B cell (primary cell): ENCODE measurements at regions not wholly inside any gene's neighbourhood (a gene's known extent, or its start where the extent isn't known, plus 50 kb on each side); places are given as distances from the start of the nearest gene placed in this dataset.

ENCODE experiments used
- ATAC-seq: fragments of 200-7000 bp; cut with Tn5 transposase; one replicate; pipeline ENCODE4 v1.10.0; 2021; ENCODE audit warnings: low read depth, mild to moderate bottlenecking, moderate number of reproducible peaks, moderate library complexity
- CTCF ChIA-PET: fragments of 350-600 bp; sonication (Branson Sonifier 250); formaldehyde crosslinking; loops from one replicate; lab custom pipeline; 2021; ENCODE audit warnings: antibody characterized with exemption, inconsistent platforms; lab: Charles Lee
- POLR2A ChIA-PET: fragments of 350-600 bp; sonication (Branson Sonifier 250); formaldehyde crosslinking; loops from one replicate; lab custom pipeline; 2021; ENCODE audit warnings: antibody characterized with exemption; lab: Charles Lee
- DNase-seq: peaks from one replicate; pipeline ENCODE4 v3.0.0; 2013
- H2AFZ ChIP-seq: 2 replicates; pipeline ENCODE4 v1.6.1; 2012; ENCODE audit warnings: mild to moderate bottlenecking, low read depth, low read length; ENCODE audit not compliant: insufficient read depth, poor library complexity, severe bottlenecking
- H3K27ac ChIP-seq, 2 donors: 1 replicate in 1 of 2; 2 replicates in 1 of 2; pipeline ENCODE4 v1.5.1; 2012 to 2013; ENCODE audit warnings: low read length in 2 of 2, mild to moderate bottlenecking in 2 of 2, moderate library complexity in 1 of 2
- H3K27me3 ChIP-seq, 4 experiments: fragments of 200-600 bp in 1 of 4; sonication (generic) in 1 of 4; replicated peaks in 1 of 4; 1 replicate in 2 of 4; 2 replicates in 2 of 4; pipeline versions ENCODE4 v1.6.1 to v1.7.0; 2013 to 2016; ENCODE audit warnings: low read length in 3 of 4, mild to moderate bottlenecking in 2 of 4, mixed read lengths in 1 of 4, moderate library complexity in 1 of 4; ENCODE audit not compliant: insufficient read depth in 4 of 4, control insufficient read depth in 3 of 4; ENCODE audit errors: control extremely low read depth in 1 of 4
- H3K36me3 ChIP-seq, 2 experiments: replicated peaks in 1 of 2; 1 replicate in 1 of 2; 2 replicates in 1 of 2; pipeline versions ENCODE4 v1.6.1 to v1.7.1; 2013; ENCODE audit warnings: low read length in 1 of 2; ENCODE audit not compliant: insufficient read depth in 2 of 2, control insufficient read depth in 1 of 2; ENCODE audit errors: control extremely low read depth in 1 of 2, extremely low read depth in 1 of 2
- H3K4me1 ChIP-seq, 2 donors: fragments of 200-600 bp in 1 of 2; sonication (generic) in 1 of 2; 1 replicate in 1 of 2; 2 replicates in 1 of 2; pipeline versions ENCODE4 v1.5.1 to v1.6.1; 2013 to 2017; ENCODE audit warnings: low read length in 2 of 2; ENCODE audit not compliant: control insufficient read depth in 2 of 2, insufficient read depth in 2 of 2
- H3K4me2 ChIP-seq: replicated peaks from 2 replicates; pipeline ENCODE3; 2012; ENCODE audit warnings: mild to moderate bottlenecking, low read depth, low read length; ENCODE audit not compliant: poor library complexity, severe bottlenecking
- H3K4me3 ChIP-seq, 5 experiments: fragments of 200-600 bp in 1 of 5; sonication (generic) in 1 of 5; 1 replicate in 3 of 5; 2 replicates in 2 of 5; pipeline versions ENCODE4 v1.5.1 to v1.7.0; 2011 to 2016; ENCODE audit warnings: low read length in 4 of 5, mild to moderate bottlenecking in 4 of 5, low read depth in 2 of 5, control low read depth in 1 of 5, moderate library complexity in 1 of 5; ENCODE audit not compliant: insufficient read depth in 1 of 5; ENCODE audit errors: control extremely low read depth in 1 of 5, extremely low read depth in 1 of 5
- H3K79me2 ChIP-seq: fragments of 200-600 bp; sonication (generic); one replicate; pipeline ENCODE4 v1.6.0; 2016; ENCODE audit warnings: low read length; ENCODE audit not compliant: control insufficient read depth, insufficient read depth
- H3K9ac ChIP-seq: fragments of 200-600 bp; sonication (generic); 2 replicates; pipeline ENCODE4 v1.6.1; 2017; ENCODE audit warnings: mild to moderate bottlenecking, low read length, moderate library complexity
- H3K9me3 ChIP-seq, 3 donors: one replicate each; pipeline versions ENCODE4 v1.6.1 to v1.7.1; 2013; ENCODE audit warnings: low read length in 2 of 3; ENCODE audit not compliant: control insufficient read depth in 2 of 3, insufficient read depth in 1 of 3; ENCODE audit errors: control extremely low read depth in 1 of 3
- H4K20me1 ChIP-seq: 2 replicates; pipeline ENCODE4 v1.6.0; 2012; ENCODE audit warnings: mild to moderate bottlenecking, low read length; ENCODE audit not compliant: insufficient read depth, control insufficient read depth, poor library complexity, severe bottlenecking
- H3K27ac Mint-ChIP-seq: one replicate; pipeline ENCODE4 v1.8.0; 2021; ENCODE audit warnings: mixed read lengths
- H3K27me3 Mint-ChIP-seq: one replicate; pipeline ENCODE4 v1.8.0; 2021; ENCODE audit warnings: mixed read lengths
- H3K4me1 Mint-ChIP-seq: one replicate; pipeline ENCODE4 v1.8.0; 2021; ENCODE audit warnings: mixed read lengths
- H3K4me3 Mint-ChIP-seq: one replicate; pipeline ENCODE4 v1.8.0; 2021; ENCODE audit warnings: mixed read lengths
- H3K9me3 Mint-ChIP-seq: one replicate; pipeline ENCODE4 v1.8.0; 2022; ENCODE audit warnings: mixed read lengths; ENCODE audit not compliant: insufficient read depth
- CTCF ChIP-seq: fragments of 200-600 bp; IDR thresholded peaks from one replicate; pipeline ENCODE4 v1.8.0; 2022; ENCODE audit warnings: antibody characterized with exemption, mild to moderate bottlenecking
- EZH2 ChIP-seq: IDR thresholded peaks from 2 replicates; pipeline ENCODE4 v1.6.1; 2012; ENCODE audit warnings: borderline replicate concordance, low read depth, mild to moderate bottlenecking, moderate library complexity, low read length; ENCODE audit not compliant: insufficient read depth, poor library complexity, severe bottlenecking
- intact Hi-C: fragments of 100-400 bp; cut with micrococcal nuclease; formaldehyde crosslinking; loops from one replicate; pipeline ENCODE4 v1.10.0; 2022

GRCh38 chr3:109656225-109656624 lies 318.9 kb upstream of the DPPA4 start:
- H3K9ac ChIP-seq: no peak overlapping the region
- Mint-ChIP-seq H3K4me1 (no peaks in the 10 kb centered on the region), H3K9me3 (no peaks in the 10 kb centered on the region), H3K27me3 (no peaks in the 10 kb centered on the region), H3K4me3 (no peak overlapping the region), H3K27ac (no peak overlapping the region)
- no peaks in the 10 kb centered on the region for H3K4me1 ChIP-seq
- H2AFZ ChIP-seq: no peak overlapping the region
- DNase-seq: no peak
- no peak overlapping the region for H3K4me2 ChIP-seq
- H3K4me3 ChIP-seq: no peak overlapping the region
- H4K20me1 ChIP-seq: no peaks in the 10 kb centered on the region
- intact Hi-C loops: no loop called here
- CTCF ChIA-PET: no interaction called here
- H3K79me2 ChIP-seq: no peaks in the 10 kb centered on the region
- no peak for ATAC-seq
- TF ChIP-seq CTCF: no peak
- no peak for TF ChIP-seq EZH2
- peaks cover 0 to 6% (median 0%) of the 10 kb centered on the region in 3 donors for H3K9me3 ChIP-seq
- no peaks in the 10 kb centered on the region for H3K27me3 ChIP-seq
- POLR2A ChIA-PET: no interaction called here
- no peak overlapping the region for H3K27ac ChIP-seq
- no peaks in the 10 kb centered on the region for H3K36me3 ChIP-seq

- Mint-ChIP-seq H3K27ac (no peak overlapping the region), H3K9me3 (no peaks in the 10 kb centered on the region), H3K4me1 (no peaks in the 10 kb centered on the region), H3K4me3 (no peak overlapping the region), H3K27me3 (no peaks in the 10 kb centered on the region)
- Histone ChIP-seq H3K4me3 (no peak overlapping the region), H3K4me1 (no peaks in the 10 kb centered on the region), H3K9me3 (no peaks in the 10 kb centered on the region), H3K27ac (no peak overlapping the region), H3K79me2 (no peaks in the 10 kb centered on the region), H4K20me1 (no peaks in the 10 kb centered on the region), H3K27me3 (no peaks in the 10 kb centered on the region), H3K4me2 (no peak overlapping the region), H3K9ac (no peak overlapping the region), H2AFZ (no peak overlapping the region), H3K36me3 (no peaks in the 10 kb centered on the region)
- ChIA-PET CTCF (no interaction called here), POLR2A (no interaction called here)
- intact Hi-C loops: no loop called here
- ATAC-seq (no peak), DNase-seq (no peak)
- TF ChIP-seq EZH2 (no peak), CTCF (no peak)
Observed at GRCh38 chr3:109678600-109678999, 341.3 kb upstream of the DPPA4 start.
